Loucy (cell line): ENCODE measurements at regions not wholly inside any gene's neighbourhood (a gene's known extent, or its start where the extent isn't known, plus 50 kb on each side); places are given as distances from the start of the nearest gene placed in this dataset.

Source experiments
- EZH2phosphoT487 ChIP-seq: fragments of 200-600 bp; IDR thresholded peaks from 2 replicates; pipeline ENCODE4 v1.6.1; 2018; ENCODE audit warnings: antibody characterized with exemption, mild to moderate bottlenecking, moderate library complexity, borderline replicate concordance
- TF ChIP-seq, protein P1 (sequence below): fragments of 200-600 bp; sonication (generic); conservative IDR thresholded peaks from 2 replicates; pipeline ENCODE4 v1.5.1; 2014; ENCODE audit warnings: mild to moderate bottlenecking, antibody characterized with exemption, low read length

DNA sequence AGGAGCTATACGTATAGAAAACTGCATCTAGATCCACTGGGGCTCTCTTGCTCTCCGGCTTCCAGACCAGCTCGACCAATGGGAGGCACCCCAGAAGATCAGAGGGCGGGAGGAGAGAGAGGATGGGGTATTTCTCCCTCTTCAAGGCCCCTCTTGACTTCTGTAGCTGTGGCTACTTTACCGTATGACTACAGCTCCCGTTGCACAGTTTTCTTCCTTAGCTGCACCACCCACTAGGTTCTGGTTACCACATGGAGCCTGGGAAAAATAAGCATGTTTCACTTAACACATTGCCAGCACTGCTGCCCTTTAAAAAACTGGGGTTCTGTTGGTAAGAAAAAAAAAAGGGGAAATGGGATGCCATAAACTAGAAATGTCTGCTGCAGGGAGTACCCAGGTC lies 214.4 kb downstream of the TBX5 start:
- TF ChIP-seq, protein P1, sequence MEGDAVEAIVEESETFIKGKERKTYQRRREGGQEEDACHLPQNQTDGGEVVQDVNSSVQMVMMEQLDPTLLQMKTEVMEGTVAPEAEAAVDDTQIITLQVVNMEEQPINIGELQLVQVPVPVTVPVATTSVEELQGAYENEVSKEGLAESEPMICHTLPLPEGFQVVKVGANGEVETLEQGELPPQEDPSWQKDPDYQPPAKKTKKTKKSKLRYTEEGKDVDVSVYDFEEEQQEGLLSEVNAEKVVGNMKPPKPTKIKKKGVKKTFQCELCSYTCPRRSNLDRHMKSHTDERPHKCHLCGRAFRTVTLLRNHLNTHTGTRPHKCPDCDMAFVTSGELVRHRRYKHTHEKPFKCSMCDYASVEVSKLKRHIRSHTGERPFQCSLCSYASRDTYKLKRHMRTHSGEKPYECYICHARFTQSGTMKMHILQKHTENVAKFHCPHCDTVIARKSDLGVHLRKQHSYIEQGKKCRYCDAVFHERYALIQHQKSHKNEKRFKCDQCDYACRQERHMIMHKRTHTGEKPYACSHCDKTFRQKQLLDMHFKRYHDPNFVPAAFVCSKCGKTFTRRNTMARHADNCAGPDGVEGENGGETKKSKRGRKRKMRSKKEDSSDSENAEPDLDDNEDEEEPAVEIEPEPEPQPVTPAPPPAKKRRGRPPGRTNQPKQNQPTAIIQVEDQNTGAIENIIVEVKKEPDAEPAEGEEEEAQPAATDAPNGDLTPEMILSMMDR: no peak
- TF ChIP-seq EZH2phosphoT487: no peak
